ENCODE measurements at regions not wholly inside any gene's neighbourhood (a gene's known extent, or its start where the extent isn't known, plus 50 kb on each side); places are given as distances from the start of the nearest gene placed in this dataset.
"Not testable (repeated sequence)": the region's sequence is repeated elsewhere in the genome, so short reads cannot be mapped to it uniquely, and the experiment has no call there.

GRCh38 chr11:112620621-112621394 lies 340.4 kb upstream of the NCAM1 start:
- DNase-seq (ENCODE audit: low spot score in 2 of 2), result peak in 1 of 2 donors; percentile 38
- Histone ChIP-seq H3K27ac (peak overlapping the region in 1 of 2 donors; percentile 12), H3K9me3 (no peaks in the 10 kb centered on the region), H3K4me1 (no peaks in the 10 kb centered on the region), H3K4me3 (no peak overlapping the region), H3K36me3 (no peaks in the 10 kb centered on the region), H3K27me3 (no peaks in the 10 kb centered on the region)
- intact Hi-C loops (cut with DNase I; ENCODE audit: low total_unique reads), result no loop called here
- TF ChIP-seq POLR2A (IDR thresholded peaks at IDR 0.05) (no peak), POLR2AphosphoS5 (IDR thresholded peaks at IDR 0.05) (no peak), CTCF (IDR thresholded peaks at IDR 0.05) (no peak)

GRCh38 chr11:112623057-112623456 lies 338.2 kb upstream of the NCAM1 start:
- Histone ChIP-seq H3K4me3 (no peak overlapping the region), H3K4me1 (no peaks in the 10 kb centered on the region), H3K27me3 (no peaks in the 10 kb centered on the region), H3K9me3 (no peaks in the 10 kb centered on the region), H3K27ac (no peak overlapping the region), H3K36me3 (no peaks in the 10 kb centered on the region)
- DNase-seq (ENCODE audit: low spot score in 2 of 2), result no peak
- TF ChIP-seq POLR2AphosphoS5 (IDR thresholded peaks at IDR 0.05) (no peak), POLR2A (IDR thresholded peaks at IDR 0.05) (no peak), CTCF (IDR thresholded peaks at IDR 0.05) (no peak)
- intact Hi-C loops (cut with DNase I; ENCODE audit: low total_unique reads), result no loop called here

- intact Hi-C loops (cut with DNase I; ENCODE audit: low total_unique reads), result no loop called here
- TF ChIP-seq POLR2A (IDR thresholded peaks at IDR 0.05) (no peak), POLR2AphosphoS5 (IDR thresholded peaks at IDR 0.05) (no peak), CTCF (IDR thresholded peaks at IDR 0.05) (no peak)
- no peaks in the 10 kb centered on the region for H3K4me1 ChIP-seq
- DNase-seq (ENCODE audit: low spot score in 2 of 2), result no peak
- H3K36me3 ChIP-seq, result no peaks in the 10 kb centered on the region
- H3K27ac ChIP-seq, result no peak overlapping the region
- no peaks in the 10 kb centered on the region for H3K27me3 ChIP-seq
- no peaks in the 10 kb centered on the region for H3K9me3 ChIP-seq
- no peak overlapping the region for H3K4me3 ChIP-seq
Observed at GRCh38 chr11:112624431-112624830, 336.8 kb upstream of the NCAM1 start.

GRCh38 chr11:112624971-112625370 lies 336.2 kb upstream of the NCAM1 start:
- DNase-seq (ENCODE audit: low spot score in 2 of 2); H3K4me3 ChIP-seq; H3K36me3 ChIP-seq; H3K4me1 ChIP-seq; H3K9me3 ChIP-seq; intact Hi-C loops (cut with DNase I; ENCODE audit: low total_unique reads); H3K27me3 ChIP-seq; H3K27ac ChIP-seq: not testable (repeated sequence)

GRCh38 chr11:112625814-112626213 lies 335.4 kb upstream of the NCAM1 start:
- no peak for DNase-seq (ENCODE audit: low spot score in 2 of 2)
- Histone ChIP-seq H3K4me3 (no peak overlapping the region), H3K9me3 (no peaks in the 10 kb centered on the region), H3K4me1 (no peaks in the 10 kb centered on the region), H3K36me3 (no peaks in the 10 kb centered on the region), H3K27ac (no peak overlapping the region), H3K27me3 (no peaks in the 10 kb centered on the region)
- intact Hi-C loops (cut with DNase I; ENCODE audit: low total_unique reads), result no loop called here
- TF ChIP-seq POLR2A (IDR thresholded peaks at IDR 0.05) (no peak), CTCF (IDR thresholded peaks at IDR 0.05) (no peak), POLR2AphosphoS5 (IDR thresholded peaks at IDR 0.05) (no peak)

Data from breast epithelium (tissue), 4 donors.